ENCODE measurements at regions not wholly inside any gene's neighbourhood (a gene's known extent, or its start where the extent isn't known, plus 50 kb on each side); places are given as distances from the start of the nearest gene placed in this dataset.

- FAIRE-seq (no peak), DNase-seq (ENCODE audit: low read depth) (peak; percentile 11)
- TF ChIP-seq CTCF (IDR thresholded peaks at IDR 0.05; ENCODE audit: insufficient read depth, low read length, severe bottlenecking), result no peak
- Histone ChIP-seq H3K36me3 (ENCODE audit: control insufficient read depth, insufficient read depth, low read length) (no peaks in the 10 kb centered on the region), H3K4me3 (ENCODE audit: low read depth, low read length) (no peak overlapping the region), H3K27me3 (ENCODE audit: control insufficient read depth, insufficient read depth, low read length) (no peaks in the 10 kb centered on the region)
Measured at GRCh38 chr6:54694928-54695532, 151.5 kb upstream of the FAM83B start.

DNA sequence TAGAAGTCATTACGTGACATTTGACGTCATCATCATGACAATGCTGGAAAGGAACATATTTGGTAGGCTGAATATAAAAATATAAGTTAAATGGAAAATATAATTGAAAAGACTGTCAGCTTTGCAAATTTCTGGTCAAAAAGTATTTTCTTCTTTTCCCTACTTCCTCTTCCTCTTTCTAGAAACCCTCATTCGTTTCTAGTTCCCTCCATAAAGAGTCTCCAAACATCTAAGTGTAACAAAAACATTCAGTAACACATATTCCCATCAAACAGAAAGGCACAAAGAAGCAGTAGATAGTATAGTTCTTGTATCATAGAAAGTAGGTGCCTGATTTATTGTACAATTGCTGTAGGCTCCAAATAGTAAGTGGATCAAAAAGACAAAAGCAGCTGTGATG lies 150.8 kb upstream of the FAM83B start:
- no peak for DNase-seq (ENCODE audit: low read depth)
- no peaks in the 10 kb centered on the region for H3K36me3 ChIP-seq (ENCODE audit: control insufficient read depth, insufficient read depth, low read length)
- no peak for TF ChIP-seq CTCF (IDR thresholded peaks at IDR 0.05; ENCODE audit: insufficient read depth, low read length, severe bottlenecking)
- no peak for FAIRE-seq
- no peak overlapping the region for H3K4me3 ChIP-seq (ENCODE audit: low read depth, low read length)
- no peaks in the 10 kb centered on the region for H3K27me3 ChIP-seq (ENCODE audit: control insufficient read depth, insufficient read depth, low read length)

- FAIRE-seq (no peak), DNase-seq (ENCODE audit: low read depth) (peak; percentile 53)
- no peaks in the 10 kb centered on the region for H3K27me3 ChIP-seq (ENCODE audit: control insufficient read depth, insufficient read depth, low read length)
- no peak overlapping the region for H3K4me3 ChIP-seq (ENCODE audit: low read depth, low read length)
- TF ChIP-seq CTCF (IDR thresholded peaks at IDR 0.05; ENCODE audit: insufficient read depth, low read length, severe bottlenecking), result peak; percentile 34
- H3K36me3 ChIP-seq (ENCODE audit: control insufficient read depth, insufficient read depth, low read length), result no peaks in the 10 kb centered on the region
Measured at GRCh38 chr6:54697424-54697823, 149.1 kb upstream of the FAM83B start.

GRCh38 chr6:54698974-54699373 lies 147.6 kb upstream of the FAM83B start:
- DNase-seq (ENCODE audit: low read depth) (peak; percentile 95), FAIRE-seq (no peak)
- no peak for TF ChIP-seq CTCF (IDR thresholded peaks at IDR 0.05; ENCODE audit: insufficient read depth, low read length, severe bottlenecking)
- no peaks in the 10 kb centered on the region for H3K27me3 ChIP-seq (ENCODE audit: control insufficient read depth, insufficient read depth, low read length)
- H3K36me3 ChIP-seq (ENCODE audit: control insufficient read depth, insufficient read depth, low read length), result no peaks in the 10 kb centered on the region
- H3K4me3 ChIP-seq (ENCODE audit: low read depth, low read length), result no peak overlapping the region

DNA sequence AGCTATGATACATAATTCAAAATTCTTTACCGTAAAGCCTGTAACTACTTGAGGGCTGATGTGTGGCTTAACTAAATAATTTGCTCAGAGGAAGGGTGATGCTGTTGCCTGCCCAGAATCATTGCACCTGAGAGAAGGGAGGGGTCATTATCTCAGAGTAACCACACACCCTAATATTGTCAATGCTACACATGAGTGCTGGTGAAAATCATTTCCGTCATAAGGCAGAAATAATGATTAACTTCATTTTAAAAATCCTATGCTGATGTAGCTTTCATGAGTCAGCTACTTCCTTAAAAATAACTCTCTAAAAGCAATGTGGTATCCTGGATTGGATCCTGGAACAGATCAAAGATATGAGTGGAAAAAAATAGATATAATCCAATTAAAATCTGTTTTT lies 146.4 kb upstream of the FAM83B start:
- no peak for TF ChIP-seq CTCF (IDR thresholded peaks at IDR 0.05; ENCODE audit: insufficient read depth, low read length, severe bottlenecking)
- Histone ChIP-seq H3K36me3 (ENCODE audit: control insufficient read depth, insufficient read depth, low read length) (no peaks in the 10 kb centered on the region), H3K27me3 (ENCODE audit: control insufficient read depth, insufficient read depth, low read length) (no peaks in the 10 kb centered on the region), H3K4me3 (ENCODE audit: low read depth, low read length) (no peak overlapping the region)
- DNase-seq (ENCODE audit: low read depth) (peak; percentile 84), FAIRE-seq (no peak)

- Histone ChIP-seq H3K27me3 (ENCODE audit: control insufficient read depth, insufficient read depth, low read length) (no peaks in the 10 kb centered on the region), H3K4me3 (ENCODE audit: low read depth, low read length) (no peak overlapping the region), H3K36me3 (ENCODE audit: control insufficient read depth, insufficient read depth, low read length) (no peaks in the 10 kb centered on the region)
- no peak for FAIRE-seq
- no peak for TF ChIP-seq CTCF (IDR thresholded peaks at IDR 0.05; ENCODE audit: insufficient read depth, low read length, severe bottlenecking)
- no peak for DNase-seq (ENCODE audit: low read depth)
Measured at GRCh38 chr6:54702772-54703171, 143.8 kb upstream of the FAM83B start.

Measured in bronchial epithelial cell (primary cell).